CD8-positive, alpha-beta memory T cell (primary cell): ENCODE measurements at regions not wholly inside any gene's neighbourhood (a gene's known extent, or its start where the extent isn't known, plus 50 kb on each side); places are given as distances from the start of the nearest gene placed in this dataset.

Experiments used
- CTCF ChIA-PET: fragments of 350-600 bp; sonication (Branson Sonifier 250); formaldehyde crosslinking; loops from one replicate; lab custom pipeline; 2021; ENCODE audit warnings: antibody characterized with exemption; lab: Charles Lee
- POLR2A ChIA-PET: fragments of 350-600 bp; sonication (Branson Sonifier 250); formaldehyde crosslinking; loops from one replicate; lab custom pipeline; 2021; ENCODE audit warnings: antibody characterized with exemption; lab: Charles Lee
- DNase-seq, 5 donors: peaks; one replicate each; pipeline versions ENCODE4 v3.0.0 to v3.0.0-alpha.2; 2020 to 2022; ENCODE audit warnings: mixed read lengths in 1 of 5
- H3K27ac ChIP-seq: one replicate; pipeline ENCODE4 v1.7.0; 2013; ENCODE audit warnings: low read depth, mild to moderate bottlenecking, low read length, moderate library complexity
- H3K27me3 ChIP-seq: 2 replicates; pipeline ENCODE4 v1.7.0; 2013; ENCODE audit warnings: low read length, mild to moderate bottlenecking; ENCODE audit not compliant: insufficient read depth, poor library complexity, severe bottlenecking
- H3K36me3 ChIP-seq: 2 replicates; pipeline ENCODE4 v1.7.0; 2013; ENCODE audit warnings: mild to moderate bottlenecking, low read length, moderate library complexity; ENCODE audit not compliant: insufficient read depth
- H3K4me1 ChIP-seq: 2 replicates; pipeline ENCODE4 v1.7.0; 2013; ENCODE audit warnings: mild to moderate bottlenecking, low read length, moderate library complexity; ENCODE audit not compliant: insufficient read depth
- H3K4me3 ChIP-seq: 2 replicates; pipeline ENCODE4 v1.7.0; 2013; ENCODE audit warnings: mild to moderate bottlenecking, low read length
- H3K9me3 ChIP-seq: 2 replicates; pipeline ENCODE4 v1.7.0; 2013; ENCODE audit warnings: mild to moderate bottlenecking, low read length
- H3K27ac Mint-ChIP-seq, 8 donors: one replicate each; pipeline ENCODE4 v1.8.0; 2020 to 2021; ENCODE audit warnings: mixed read lengths in 8 of 8, mild to moderate bottlenecking in 6 of 8, inconsistent platforms in 3 of 8, moderate library complexity in 3 of 8
- H3K27me3 Mint-ChIP-seq, 2 donors: one replicate each; pipeline ENCODE4 v1.8.0; 2020 to 2021; ENCODE audit warnings: mixed read lengths in 2 of 2, mild to moderate bottlenecking in 1 of 2, moderate library complexity in 1 of 2
- H3K36me3 Mint-ChIP-seq, 3 donors: one replicate each; pipeline ENCODE4 v1.8.0; 2020 to 2021; ENCODE audit warnings: mixed read lengths in 3 of 3, inconsistent platforms in 1 of 3, mild to moderate bottlenecking in 1 of 3
- H3K4me1 Mint-ChIP-seq, 3 donors: one replicate each; pipeline ENCODE4 v1.8.0; 2020 to 2021; ENCODE audit warnings: mixed read lengths in 3 of 3, inconsistent platforms in 1 of 3, mild to moderate bottlenecking in 1 of 3
- H3K4me3 Mint-ChIP-seq, 7 donors: one replicate each; pipeline ENCODE4 v1.8.0; 2020 to 2021; ENCODE audit warnings: mixed read lengths in 7 of 7, mild to moderate bottlenecking in 6 of 7, moderate library complexity in 4 of 7, inconsistent platforms in 2 of 7
- H3K9me3 Mint-ChIP-seq, 5 donors: one replicate each; pipeline ENCODE4 v1.8.0; 2020 to 2022; ENCODE audit warnings: mixed read lengths in 5 of 5, mild to moderate bottlenecking in 3 of 5, moderate library complexity in 2 of 5, inconsistent platforms in 1 of 5

- ChIA-PET CTCF (no interaction called here), POLR2A (no interaction called here)
- Mint-ChIP-seq H3K27ac (no peak overlapping the region), H3K9me3 (peaks cover 0 to 8% (median 0%) of the 10 kb centered on the region in 5 donors), H3K27me3 (peaks cover 0 to 2% of the 10 kb centered on the region in 2 donors), H3K36me3 (no peaks in the 10 kb centered on the region), H3K4me3 (no peak overlapping the region), H3K4me1 (no peaks in the 10 kb centered on the region)
- H3K27ac ChIP-seq = no peak overlapping the region
- no peaks in the 10 kb centered on the region for H3K36me3 ChIP-seq
- H3K9me3 ChIP-seq = no peaks in the 10 kb centered on the region
- no peaks in the 10 kb centered on the region for H3K27me3 ChIP-seq
- no peak overlapping the region for H3K4me3 ChIP-seq
- DNase-seq = no peak
- H3K4me1 ChIP-seq = no peaks in the 10 kb centered on the region
Measured at GRCh38 chr2:59935005-59935404, 618.4 kb downstream of the BCL11A start.

DNA sequence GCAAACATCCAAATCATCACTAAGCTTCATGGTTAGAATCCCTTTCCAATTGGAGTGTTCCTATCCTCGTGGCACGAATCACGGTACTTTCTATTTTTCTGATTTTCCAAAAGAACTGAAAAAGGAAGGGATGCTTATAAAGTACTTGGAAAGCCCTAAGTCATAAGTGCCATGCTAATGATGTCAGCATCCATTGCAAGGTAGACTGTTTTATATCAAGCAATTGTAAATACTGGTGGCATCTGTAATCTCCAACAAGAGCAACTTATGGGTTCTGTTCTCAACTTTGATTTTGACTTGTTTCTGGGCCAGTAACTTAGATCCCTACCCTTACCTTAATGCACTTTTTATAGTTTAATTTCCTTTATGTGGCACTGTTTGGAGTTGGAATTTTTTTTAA, 619.5 kb downstream of the BCL11A start:
- Histone ChIP-seq H3K4me1 (no peaks in the 10 kb centered on the region), H3K27me3 (no peaks in the 10 kb centered on the region), H3K9me3 (no peaks in the 10 kb centered on the region), H3K36me3 (no peaks in the 10 kb centered on the region), H3K4me3 (no peak overlapping the region), H3K27ac (no peak overlapping the region)
- ChIA-PET POLR2A (no interaction called here), CTCF (no interaction called here)
- H3K27me3 Mint-ChIP-seq = peaks cover 0 to 2% of the 10 kb centered on the region in 2 donors
- no peak for DNase-seq
- no peaks in the 10 kb centered on the region for H3K36me3 Mint-ChIP-seq
- H3K9me3 Mint-ChIP-seq = peaks cover 0 to 8% (median 0%) of the 10 kb centered on the region in 5 donors
- H3K27ac Mint-ChIP-seq = no peak overlapping the region
- no peaks in the 10 kb centered on the region for H3K4me1 Mint-ChIP-seq
- H3K4me3 Mint-ChIP-seq = no peak overlapping the region

DNA sequence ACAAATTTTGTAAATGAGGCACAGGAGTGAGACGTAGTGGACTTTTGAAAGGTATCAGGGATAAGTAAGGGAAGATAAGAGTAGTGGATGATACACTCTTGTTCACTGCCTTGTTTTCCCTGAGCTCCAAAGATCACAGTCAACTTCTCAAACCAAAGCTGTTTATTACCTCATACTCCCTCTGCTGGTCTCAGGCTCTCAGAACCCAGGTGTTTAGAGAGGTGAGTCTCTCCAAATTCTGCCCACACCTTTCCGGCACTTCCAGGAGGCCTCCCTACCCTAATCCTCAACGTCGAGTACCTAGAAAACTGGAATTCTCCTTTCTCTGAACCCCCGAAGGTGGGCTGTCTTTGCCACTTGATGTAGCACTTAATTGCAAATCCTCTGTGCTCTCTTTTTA, 621.1 kb downstream of the BCL11A start:
- no peaks in the 10 kb centered on the region for H3K4me1 ChIP-seq
- peaks cover 0 to 8% (median 0%) of the 10 kb centered on the region in 5 donors for H3K9me3 Mint-ChIP-seq
- H3K27me3 Mint-ChIP-seq = peaks cover 0 to 2% of the 10 kb centered on the region in 2 donors
- H3K36me3 Mint-ChIP-seq = no peaks in the 10 kb centered on the region
- no peak overlapping the region for H3K4me3 Mint-ChIP-seq
- H3K9me3 ChIP-seq = no peaks in the 10 kb centered on the region
- H3K27ac Mint-ChIP-seq = no peak overlapping the region
- DNase-seq = no peak
- no peak overlapping the region for H3K27ac ChIP-seq
- no peak overlapping the region for H3K4me3 ChIP-seq
- no peaks in the 10 kb centered on the region for H3K27me3 ChIP-seq
- no peaks in the 10 kb centered on the region for H3K36me3 ChIP-seq
- H3K4me1 Mint-ChIP-seq = no peaks in the 10 kb centered on the region
- ChIA-PET POLR2A (no interaction called here), CTCF (no interaction called here)

DNA sequence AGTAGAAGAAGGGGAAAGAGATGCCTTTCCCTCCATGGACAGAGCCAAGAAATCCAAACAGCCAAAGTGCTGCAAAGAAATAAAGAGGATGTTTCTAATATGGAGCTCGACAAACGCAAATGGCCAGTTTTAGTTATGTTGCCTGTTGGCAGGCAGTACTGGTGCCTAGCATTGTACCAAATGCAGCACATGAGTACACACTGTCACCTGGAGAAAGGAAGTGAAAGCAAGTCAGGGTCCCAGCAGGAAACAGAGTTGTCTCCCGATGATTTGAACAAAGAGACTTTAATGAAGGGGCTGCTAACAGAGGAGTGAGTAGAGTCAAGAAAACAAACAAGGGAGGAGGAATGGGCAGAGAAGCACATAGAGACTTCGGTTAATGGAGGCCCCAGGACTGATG, 623.0 kb downstream of the BCL11A start:
- H3K4me1 ChIP-seq = no peaks in the 10 kb centered on the region
- no peaks in the 10 kb centered on the region for H3K36me3 ChIP-seq
- no peak overlapping the region for H3K27ac ChIP-seq
- Mint-ChIP-seq H3K9me3 (peaks cover 0 to 8% (median 0%) of the 10 kb centered on the region in 5 donors), H3K27me3 (peaks cover 0 to 4% of the 10 kb centered on the region in 2 donors), H3K4me3 (no peak overlapping the region), H3K27ac (no peak overlapping the region), H3K4me1 (no peaks in the 10 kb centered on the region), H3K36me3 (no peaks in the 10 kb centered on the region)
- H3K27me3 ChIP-seq = no peaks in the 10 kb centered on the region
- H3K9me3 ChIP-seq = no peaks in the 10 kb centered on the region
- no peak for DNase-seq
- ChIA-PET CTCF (no interaction called here), POLR2A (no interaction called here)
- H3K4me3 ChIP-seq = no peak overlapping the region

- H3K27ac Mint-ChIP-seq = no peak overlapping the region
- Histone ChIP-seq H3K36me3 (no peaks in the 10 kb centered on the region), H3K27me3 (no peaks in the 10 kb centered on the region), H3K4me1 (no peaks in the 10 kb centered on the region), H3K4me3 (no peak overlapping the region), H3K27ac (no peak overlapping the region), H3K9me3 (no peaks in the 10 kb centered on the region)
- no peak for DNase-seq
- CTCF ChIA-PET = no interaction called here
- peaks cover 0 to 4% of the 10 kb centered on the region in 2 donors for H3K27me3 Mint-ChIP-seq
- H3K36me3 Mint-ChIP-seq = no peaks in the 10 kb centered on the region
- peaks cover 0 to 3% (median 0%) of the 10 kb centered on the region in 5 donors for H3K9me3 Mint-ChIP-seq
- no peak overlapping the region for H3K4me3 Mint-ChIP-seq
- POLR2A ChIA-PET = no interaction called here
- no peaks in the 10 kb centered on the region for H3K4me1 Mint-ChIP-seq
Measured at GRCh38 chr2:59926731-59927130, 626.7 kb downstream of the BCL11A start.

DNA sequence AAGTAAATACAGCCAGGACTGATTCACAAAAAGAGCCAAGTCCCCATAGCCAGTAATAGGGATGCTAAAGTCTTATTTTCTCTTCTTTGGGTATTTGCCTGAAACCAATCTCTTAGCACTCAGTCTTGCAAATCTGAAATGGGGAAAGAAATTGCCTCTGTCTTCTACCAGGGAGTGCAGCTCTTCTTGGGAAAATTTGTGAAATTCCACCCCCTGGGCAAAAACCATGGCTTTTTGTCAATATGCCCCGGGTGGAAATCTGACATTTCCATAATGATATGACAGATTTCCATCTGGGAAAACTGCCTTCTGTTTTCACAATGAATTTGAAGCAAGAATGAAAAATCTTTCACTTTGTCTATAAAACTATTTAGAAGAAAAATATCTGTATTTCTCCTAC, 628.1 kb downstream of the BCL11A start:
- H3K9me3 ChIP-seq = no peaks in the 10 kb centered on the region
- Mint-ChIP-seq H3K27ac (no peak overlapping the region), H3K4me1 (peaks cover 4 to 14% (median 11%) of the 10 kb centered on the region in 3 donors), H3K36me3 (no peaks in the 10 kb centered on the region), H3K4me3 (no peak overlapping the region), H3K27me3 (peaks cover 0 to 1% of the 10 kb centered on the region in 2 donors), H3K9me3 (peaks cover 0 to 3% (median 0%) of the 10 kb centered on the region in 5 donors)
- H3K4me1 ChIP-seq = peaks cover 3% of the 10 kb centered on the region
- no peak overlapping the region for H3K4me3 ChIP-seq
- H3K27ac ChIP-seq = no peak overlapping the region
- H3K36me3 ChIP-seq = no peaks in the 10 kb centered on the region
- POLR2A ChIA-PET = no interaction called here
- no peak for DNase-seq
- H3K27me3 ChIP-seq = no peaks in the 10 kb centered on the region
- CTCF ChIA-PET = no interaction called here

DNA sequence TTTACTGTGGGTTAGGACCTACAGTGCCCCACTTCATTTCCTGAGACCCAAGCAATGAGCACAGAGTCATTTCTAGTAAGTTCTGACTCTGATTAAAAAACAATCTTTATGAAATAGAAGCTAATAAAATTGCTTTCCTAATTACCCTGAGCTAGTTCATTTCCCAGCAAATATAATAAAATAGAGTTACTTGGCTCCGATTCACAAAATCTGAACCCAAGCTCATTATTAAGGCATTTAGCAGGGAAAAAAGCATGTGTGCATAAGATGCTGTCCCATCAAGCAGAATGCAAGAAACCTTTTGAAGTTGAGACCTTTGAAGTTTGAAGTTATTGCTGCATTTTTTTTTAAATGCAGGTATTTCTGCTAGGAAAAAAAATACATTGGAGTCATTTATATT, 629.1 kb downstream of the BCL11A start:
- H3K9me3 ChIP-seq = no peaks in the 10 kb centered on the region
- ChIA-PET POLR2A (no interaction called here), CTCF (no interaction called here)
- H3K27ac ChIP-seq = no peak overlapping the region
- no peaks in the 10 kb centered on the region for H3K36me3 Mint-ChIP-seq
- H3K27ac Mint-ChIP-seq = no peak overlapping the region
- peaks cover 0 to 3% (median 0%) of the 10 kb centered on the region in 5 donors for H3K9me3 Mint-ChIP-seq
- no peak overlapping the region for H3K4me3 ChIP-seq
- DNase-seq = no peak
- peaks cover 10 to 23% (median 21%) of the 10 kb centered on the region in 3 donors for H3K4me1 Mint-ChIP-seq
- no peak overlapping the region for H3K4me3 Mint-ChIP-seq
- H3K4me1 ChIP-seq = peaks cover 4% of the 10 kb centered on the region
- no peaks in the 10 kb centered on the region for H3K27me3 ChIP-seq
- H3K27me3 Mint-ChIP-seq = peaks cover 0 to 1% of the 10 kb centered on the region in 2 donors
- no peaks in the 10 kb centered on the region for H3K36me3 ChIP-seq

GRCh38 chr2:59922450-59922849, 631.0 kb downstream of the BCL11A start:
- Mint-ChIP-seq H3K27ac (no peak overlapping the region), H3K4me1 (peaks cover 10 to 24% (median 21%) of the 10 kb centered on the region in 3 donors), H3K9me3 (peaks cover 0 to 3% (median 0%) of the 10 kb centered on the region in 5 donors), H3K4me3 (no peak overlapping the region), H3K27me3 (peaks cover 0 to 1% of the 10 kb centered on the region in 2 donors), H3K36me3 (no peaks in the 10 kb centered on the region)
- H3K27ac ChIP-seq = no peak overlapping the region
- no peaks in the 10 kb centered on the region for H3K9me3 ChIP-seq
- H3K4me1 ChIP-seq = peaks cover 4% of the 10 kb centered on the region
- no peak overlapping the region for H3K4me3 ChIP-seq
- no peaks in the 10 kb centered on the region for H3K36me3 ChIP-seq
- no peaks in the 10 kb centered on the region for H3K27me3 ChIP-seq
- CTCF ChIA-PET = no interaction called here
- POLR2A ChIA-PET = no interaction called here
- no peak for DNase-seq

- peaks cover 4% of the 10 kb centered on the region for H3K4me1 ChIP-seq
- Mint-ChIP-seq H3K4me3 (no peak overlapping the region), H3K27ac (no peak overlapping the region), H3K4me1 (peaks cover 10 to 24% (median 21%) of the 10 kb centered on the region in 3 donors), H3K27me3 (peaks cover 0 to 1% of the 10 kb centered on the region in 2 donors), H3K9me3 (peaks cover 0 to 3% (median 0%) of the 10 kb centered on the region in 5 donors), H3K36me3 (no peaks in the 10 kb centered on the region)
- H3K36me3 ChIP-seq = no peaks in the 10 kb centered on the region
- no peaks in the 10 kb centered on the region for H3K9me3 ChIP-seq
- POLR2A ChIA-PET = no interaction called here
- CTCF ChIA-PET = no interaction called here
- H3K27ac ChIP-seq = no peak overlapping the region
- H3K27me3 ChIP-seq = no peaks in the 10 kb centered on the region
- no peak overlapping the region for H3K4me3 ChIP-seq
- no peak for DNase-seq
Measured at GRCh38 chr2:59921743-59922142, 631.7 kb downstream of the BCL11A start.
